B cell (primary cell): ENCODE measurements at regions not wholly inside any gene's neighbourhood (a gene's known extent, or its start where the extent isn't known, plus 50 kb on each side); places are given as distances from the start of the nearest gene placed in this dataset.

Experiments
- CTCF ChIP-seq: fragments of 200-600 bp; IDR thresholded peaks from one replicate; pipeline ENCODE4 v1.8.0; 2022; ENCODE audit warnings: antibody characterized with exemption, mild to moderate bottlenecking
- EZH2 ChIP-seq: IDR thresholded peaks from 2 replicates; pipeline ENCODE4 v1.6.1; 2012; ENCODE audit warnings: borderline replicate concordance, low read depth, mild to moderate bottlenecking, moderate library complexity, low read length; ENCODE audit not compliant: insufficient read depth, poor library complexity, severe bottlenecking

DNA sequence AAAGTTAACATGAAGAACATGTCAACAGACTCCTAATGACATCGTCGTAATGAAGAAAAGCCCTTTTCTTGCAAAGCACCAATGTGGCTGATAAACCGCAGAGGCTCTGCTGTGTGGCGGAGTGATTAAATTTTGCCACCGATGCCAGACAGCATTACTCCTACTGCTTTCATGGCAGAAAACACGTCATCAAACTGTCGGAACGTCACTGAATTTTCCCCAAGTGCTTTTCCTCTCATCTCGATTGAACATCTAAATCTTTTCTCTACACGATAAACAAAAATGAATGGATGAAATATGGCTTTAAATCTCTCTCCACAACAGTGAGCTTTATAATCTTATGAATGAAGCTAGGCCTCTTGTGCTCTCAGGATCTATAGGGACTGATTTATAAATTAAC lies 159.8 kb upstream of the REG3G start:
- TF ChIP-seq CTCF, result no peak
- TF ChIP-seq EZH2, result no peak
